OCI-M2 (cell line): ENCODE measurements at regions not wholly inside any gene's neighbourhood (a gene's known extent, or its start where the extent isn't known, plus 50 kb on each side); places are given as distances from the start of the nearest gene placed in this dataset.
"Not testable (repeated sequence)": the region's sequence is repeated elsewhere in the genome, so short reads cannot be mapped to it uniquely, and the experiment has no call there.

ENCODE experiments used
- DNase-seq: peaks from one replicate; lab custom pipeline; 2025; ENCODE audit not compliant: unreplicated experiment; lab: John Stamatoyannopoulos, UW

GRCh38 chr1:191460234-191460633 is 698.0 kb upstream of the RGS18 start:
- DNase-seq, result no peak

DNA sequence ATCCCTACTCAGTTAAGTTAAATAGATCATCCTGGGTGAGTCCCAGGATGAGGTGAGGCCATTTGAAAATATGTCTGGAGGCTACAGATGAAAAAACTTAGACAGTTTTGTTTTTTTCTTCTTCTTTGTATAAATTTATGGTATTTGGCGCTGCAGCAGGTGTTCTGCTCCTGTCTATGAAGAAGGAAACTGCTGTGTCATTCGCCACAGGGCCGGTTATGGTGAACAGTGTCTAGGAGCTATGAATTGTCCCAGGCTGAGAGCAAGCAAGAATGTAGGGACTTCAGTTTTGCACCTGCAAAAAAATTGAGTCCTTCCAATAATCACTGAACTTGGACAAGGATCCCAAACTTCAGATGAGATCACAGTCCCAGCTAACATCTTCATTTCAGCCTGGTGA is 674.3 kb upstream of the RGS18 start:
- no peak for DNase-seq

- DNase-seq, result no peak
Observed at GRCh38 chr1:191490303-191490702, 668.0 kb upstream of the RGS18 start.

DNA sequence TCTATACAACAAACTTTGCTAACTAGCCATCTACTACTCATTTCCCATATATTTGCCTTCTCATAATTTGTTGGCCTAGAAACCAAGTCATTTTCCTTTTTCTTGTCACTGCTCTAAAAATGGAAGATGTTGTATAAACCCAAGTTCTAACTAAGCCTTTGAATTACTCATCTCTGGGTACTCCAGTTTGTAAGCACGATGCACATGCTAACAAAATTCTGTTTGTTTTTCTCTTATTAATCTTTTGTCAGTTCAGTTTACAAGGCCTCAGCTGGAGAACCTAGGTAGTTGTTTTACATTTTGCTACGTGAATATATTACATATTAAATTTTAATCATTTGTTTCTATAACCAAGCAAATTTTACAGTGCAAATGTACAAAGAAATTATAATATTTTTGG is 663.2 kb upstream of the RGS18 start:
- no peak for DNase-seq

DNA sequence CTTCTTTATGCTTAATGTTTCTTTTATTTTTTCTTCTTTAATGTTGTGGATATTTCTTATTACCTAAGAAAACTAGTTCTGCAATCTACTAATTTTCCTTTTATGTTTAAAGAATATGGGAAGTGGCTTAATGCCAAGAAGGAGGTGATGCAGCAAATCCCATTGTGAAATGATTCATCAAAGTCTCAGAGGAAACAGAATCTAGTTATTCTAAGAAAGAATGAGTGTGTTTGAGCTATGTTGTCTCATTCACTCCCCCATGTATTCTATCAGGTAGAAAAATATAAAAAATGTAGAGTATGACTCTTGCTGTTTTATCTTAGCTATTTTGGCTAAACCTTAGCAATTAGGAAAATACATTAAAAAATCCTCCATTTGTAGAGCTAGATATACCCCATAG is 659.9 kb upstream of the RGS18 start:
- no peak for DNase-seq

- no peak for DNase-seq
Observed at GRCh38 chr1:191498825-191499224, 659.4 kb upstream of the RGS18 start.

GRCh38 chr1:191504999-191505398 is 653.3 kb upstream of the RGS18 start:
- no peak for DNase-seq

DNA sequence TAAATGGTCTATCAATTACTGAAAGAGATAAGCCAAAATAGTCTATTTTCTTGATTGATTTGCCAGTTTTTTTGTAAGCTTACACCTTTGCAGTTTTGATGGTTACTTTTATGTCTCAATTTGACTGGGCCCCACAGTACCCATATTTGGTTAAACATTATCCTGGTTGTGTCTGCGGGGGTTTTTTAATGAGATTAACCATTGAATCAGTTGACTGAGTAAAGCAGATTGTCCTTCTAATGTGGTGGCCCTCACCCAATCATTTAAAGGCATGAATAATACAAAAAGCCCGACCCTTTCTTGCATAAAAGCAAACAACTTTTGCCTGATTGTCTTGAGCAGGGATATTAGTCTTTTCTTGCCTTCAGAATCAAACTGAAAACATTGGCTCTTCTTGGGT is 650.0 kb upstream of the RGS18 start:
- no peak for DNase-seq

DNA sequence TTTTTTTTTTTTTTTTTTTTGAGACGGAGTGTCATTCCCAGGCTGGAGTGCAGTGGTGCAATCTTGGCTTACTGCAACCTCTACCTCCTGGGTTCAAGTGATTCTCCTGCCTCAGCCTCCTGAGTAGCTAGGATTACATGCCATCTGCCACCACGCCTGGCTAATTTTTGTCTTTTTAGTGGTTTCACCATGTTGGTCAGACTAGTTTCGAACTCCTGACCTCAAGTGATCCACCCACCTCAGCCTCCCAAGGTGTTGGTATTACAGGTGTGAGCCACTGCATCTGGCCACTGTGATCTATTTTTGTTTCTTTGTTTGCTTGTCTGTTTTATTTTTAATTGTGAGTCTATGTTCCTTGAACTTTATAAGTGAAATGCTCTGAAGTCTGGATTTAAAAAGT is 646.8 kb upstream of the RGS18 start:
- DNase-seq, result not testable (repeated sequence)

DNA sequence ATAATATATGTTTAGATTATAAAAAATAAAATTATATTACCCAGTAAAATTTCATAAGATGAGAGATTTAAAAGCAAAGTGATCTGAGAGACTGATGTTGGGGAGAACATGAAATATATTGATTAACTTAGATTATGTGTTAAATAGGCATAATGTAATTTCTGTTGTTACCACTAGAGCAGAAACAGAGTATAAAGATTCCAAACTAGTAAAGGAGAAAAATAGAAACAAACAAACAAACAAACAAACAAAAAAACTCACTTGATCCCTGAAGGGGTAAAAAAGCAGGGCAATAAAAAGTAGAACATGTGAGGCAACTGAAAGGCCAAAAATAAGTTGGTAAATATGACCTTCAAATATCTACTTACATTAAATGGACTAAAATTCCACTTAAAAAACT is 640.4 kb upstream of the RGS18 start:
- DNase-seq, result no peak

DNA sequence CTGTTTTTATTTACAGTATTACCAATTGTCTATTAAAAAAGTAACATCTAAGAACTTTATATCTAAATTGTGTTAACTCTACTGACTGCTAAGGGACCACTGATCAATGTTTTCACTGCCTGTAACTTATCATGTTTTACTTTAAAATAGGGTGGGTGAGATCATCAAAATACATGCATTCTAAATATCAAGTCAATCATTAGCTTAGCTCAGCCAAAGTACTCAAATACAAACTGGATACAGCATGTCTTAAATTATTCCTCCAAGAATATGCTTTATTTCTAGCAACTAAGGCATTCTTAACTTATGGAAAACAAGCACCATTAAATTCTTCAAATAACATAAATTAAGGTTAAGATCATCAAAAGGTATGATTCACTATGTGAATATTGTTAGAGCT is 638.7 kb upstream of the RGS18 start:
- no peak for DNase-seq

DNA sequence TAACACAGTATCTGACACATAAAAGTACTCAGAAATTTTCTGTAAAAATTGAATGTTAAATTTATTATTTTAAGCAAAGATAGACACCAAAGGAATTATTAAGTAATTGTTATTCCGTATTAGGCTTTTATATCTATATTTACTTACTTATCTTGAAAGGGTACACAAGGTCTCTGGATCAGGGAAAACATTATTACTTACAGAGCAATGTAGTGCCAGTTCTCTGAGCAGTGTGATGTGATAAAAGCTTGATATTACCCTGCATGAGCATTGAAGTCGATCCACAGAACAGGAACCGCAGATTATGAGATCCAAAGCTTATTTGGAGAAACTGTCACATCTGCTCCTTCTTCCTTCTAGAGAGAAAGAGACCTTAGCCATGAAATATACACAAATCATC is 637.9 kb upstream of the RGS18 start:
- DNase-seq, result no peak

DNA sequence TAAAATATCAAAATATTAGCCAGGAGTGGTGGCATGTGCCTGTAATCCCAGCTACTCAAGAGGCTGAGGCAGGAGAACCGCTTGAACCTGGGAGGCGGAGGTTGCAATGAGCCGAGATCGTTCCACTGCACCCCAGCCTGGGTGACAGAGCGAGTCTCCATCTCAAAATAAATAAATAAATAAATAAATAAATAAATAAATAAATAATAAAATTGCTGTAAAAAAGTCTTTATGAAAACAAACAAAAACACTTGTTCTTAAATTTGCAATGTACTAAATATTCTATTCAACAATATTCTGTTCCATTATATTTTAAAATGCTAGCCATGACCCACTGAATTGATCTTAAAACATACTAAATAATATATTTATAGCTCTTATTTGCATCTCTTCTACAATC is 632.3 kb upstream of the RGS18 start:
- not testable (repeated sequence) for DNase-seq

DNA sequence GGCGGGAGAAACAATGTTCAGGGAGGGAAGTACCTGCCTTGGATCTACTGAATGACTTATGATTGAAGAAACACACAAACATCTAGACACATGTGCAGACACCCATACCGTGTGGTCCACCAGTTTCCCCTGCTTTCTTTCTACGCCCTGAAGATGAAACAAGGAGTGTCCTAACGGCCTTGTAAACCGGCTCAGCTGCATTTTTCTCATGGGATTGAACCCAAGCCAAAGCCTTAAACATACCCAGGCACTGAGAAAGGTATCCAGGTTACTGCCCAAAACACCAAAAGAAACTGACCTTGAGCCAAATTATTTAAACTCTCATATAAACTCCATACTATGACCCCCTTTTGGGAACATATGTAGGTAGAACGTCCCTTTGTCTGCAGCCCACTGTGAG is 630.0 kb upstream of the RGS18 start:
- DNase-seq, result no peak

DNA sequence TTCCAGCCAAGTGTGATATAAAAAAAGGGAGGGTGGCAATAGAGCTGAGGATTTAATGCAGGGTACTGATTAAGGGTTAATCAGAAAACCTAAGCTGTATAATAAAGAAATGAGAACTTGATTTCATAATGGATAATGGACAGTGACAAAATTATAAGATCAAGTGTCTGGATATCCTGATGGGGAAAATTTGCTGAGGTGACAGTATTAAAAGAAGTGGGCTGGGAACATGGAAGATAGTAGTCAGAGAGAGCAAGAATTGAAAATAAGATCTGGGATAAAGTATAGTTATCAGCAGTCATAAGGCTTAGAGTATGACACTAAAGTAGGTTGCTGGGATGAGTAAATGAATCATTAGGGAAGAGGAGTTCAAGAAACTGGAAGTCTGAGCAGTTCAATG is 627.3 kb upstream of the RGS18 start:
- no peak for DNase-seq

DNA sequence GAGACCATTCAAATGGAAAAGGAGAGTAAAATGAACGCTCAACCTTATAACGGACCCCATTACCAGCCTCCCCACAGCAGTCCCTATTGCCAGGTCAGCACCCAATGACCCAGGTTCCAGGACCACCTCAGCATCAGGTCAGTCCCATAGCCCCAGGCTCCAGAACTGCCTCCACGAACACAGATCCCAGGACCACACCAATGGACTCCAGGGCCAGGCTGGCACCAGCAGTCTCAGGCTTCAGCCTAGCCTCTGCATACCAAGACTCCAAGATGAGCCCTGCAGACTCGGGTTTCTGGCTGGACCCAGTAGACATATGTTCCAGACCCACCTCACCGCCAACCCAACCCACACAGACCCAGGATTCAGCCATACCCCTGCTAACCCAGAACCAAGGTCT is 625.0 kb upstream of the RGS18 start:
- DNase-seq, result no peak

DNA sequence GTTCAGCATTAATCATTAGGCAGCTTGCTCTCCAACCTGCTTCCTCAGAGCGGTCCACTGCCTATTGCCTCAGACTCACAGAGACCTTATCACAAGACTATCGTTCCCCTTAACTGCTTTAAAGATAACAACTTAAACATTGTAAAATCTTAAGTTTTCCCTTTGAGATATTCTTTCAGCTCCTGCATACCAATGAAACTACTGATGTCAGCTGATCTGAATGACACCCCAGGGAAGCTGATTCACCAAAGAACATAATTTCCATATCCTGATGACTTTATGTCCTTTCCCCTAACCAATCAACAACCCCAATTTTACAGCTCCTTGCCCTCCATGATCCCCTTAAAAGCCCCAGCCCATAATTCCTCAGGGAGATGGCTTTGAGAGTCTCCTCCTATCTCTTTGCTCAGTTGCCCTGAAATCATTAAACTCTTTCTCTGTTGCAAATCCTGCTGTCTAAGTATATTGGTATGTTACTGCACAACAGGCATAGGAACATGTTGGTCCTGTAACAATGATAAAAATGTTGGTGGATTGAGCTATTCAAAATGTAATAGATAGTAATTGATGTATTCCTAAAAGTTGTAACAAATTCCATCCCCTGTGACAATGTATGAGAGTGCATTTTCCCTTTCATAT is 621.4 kb upstream of the RGS18 start:
- no peak for DNase-seq

DNA sequence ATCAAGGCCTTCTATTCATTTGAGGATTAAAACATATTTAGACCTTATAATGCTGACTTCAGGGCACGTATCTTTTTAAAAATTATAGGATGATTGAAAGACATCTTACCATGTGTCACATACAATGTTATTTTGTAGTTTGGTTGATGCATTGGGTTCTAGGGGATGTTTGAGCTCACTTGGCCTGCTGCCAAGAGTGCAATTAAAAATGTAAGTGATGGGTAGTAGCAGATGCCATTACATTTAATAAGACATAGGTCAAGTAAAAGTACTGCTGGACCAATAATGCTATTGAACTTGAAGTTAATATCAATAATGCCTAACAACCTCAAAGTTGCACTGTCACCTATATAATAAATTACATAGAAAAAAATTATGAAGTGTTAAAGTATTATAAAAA is 616.5 kb upstream of the RGS18 start:
- no peak for DNase-seq

DNA sequence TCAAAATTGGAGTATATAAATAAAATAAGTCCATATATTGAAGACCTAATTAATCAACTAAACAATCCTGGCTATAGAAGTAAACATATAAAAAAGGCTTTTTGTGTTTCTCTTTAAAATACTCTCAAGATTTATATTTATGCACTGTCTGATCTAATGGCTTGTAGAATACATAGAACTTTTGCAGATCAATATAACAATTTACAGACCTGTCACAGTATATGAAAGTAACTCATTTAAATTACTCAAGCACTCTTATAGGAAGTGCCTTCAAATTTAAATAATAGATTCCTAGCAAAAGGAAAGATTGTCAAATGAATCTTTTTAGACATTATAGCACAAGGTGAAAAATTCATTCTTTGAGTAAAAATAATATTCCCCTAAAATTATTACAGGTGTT is 615.8 kb upstream of the RGS18 start:
- DNase-seq, result no peak

DNA sequence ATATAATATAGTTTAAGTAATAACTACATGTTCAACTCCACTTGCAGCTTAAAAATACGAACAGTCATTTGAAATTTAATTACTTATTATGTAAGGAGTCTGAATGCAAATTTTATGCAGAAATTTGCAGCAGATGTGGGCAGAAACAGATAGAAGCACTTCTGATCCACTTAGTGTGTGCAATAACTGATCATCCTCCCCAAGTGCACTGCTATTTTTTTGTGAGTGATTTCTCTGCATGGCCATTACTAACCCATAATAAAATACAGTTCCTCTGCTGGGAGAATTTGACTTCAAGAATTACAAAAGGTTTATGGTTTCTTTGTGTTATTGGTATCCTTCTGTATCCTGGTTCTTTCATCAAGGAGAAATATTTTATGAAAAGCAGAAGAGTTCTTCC is 611.5 kb upstream of the RGS18 start:
- DNase-seq, result no peak

DNA sequence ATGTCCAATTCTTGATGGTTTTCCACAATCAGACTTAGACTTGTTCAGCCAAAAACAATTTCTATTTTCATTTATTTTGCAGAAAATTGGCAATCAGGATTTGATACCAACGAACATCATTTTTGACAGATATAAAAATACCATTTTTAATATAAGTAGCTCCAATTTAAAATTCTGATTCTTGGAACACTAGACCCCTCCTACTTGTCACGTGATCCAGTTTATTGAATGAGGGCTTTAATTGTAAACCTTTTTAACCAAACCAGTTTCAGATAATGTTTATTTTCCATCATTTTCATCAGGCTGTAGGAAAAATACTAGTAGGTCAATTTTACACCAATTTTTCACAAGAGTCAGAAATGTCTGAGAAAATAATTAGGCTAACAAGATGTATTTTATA is 607.2 kb upstream of the RGS18 start:
- DNase-seq, result no peak

DNA sequence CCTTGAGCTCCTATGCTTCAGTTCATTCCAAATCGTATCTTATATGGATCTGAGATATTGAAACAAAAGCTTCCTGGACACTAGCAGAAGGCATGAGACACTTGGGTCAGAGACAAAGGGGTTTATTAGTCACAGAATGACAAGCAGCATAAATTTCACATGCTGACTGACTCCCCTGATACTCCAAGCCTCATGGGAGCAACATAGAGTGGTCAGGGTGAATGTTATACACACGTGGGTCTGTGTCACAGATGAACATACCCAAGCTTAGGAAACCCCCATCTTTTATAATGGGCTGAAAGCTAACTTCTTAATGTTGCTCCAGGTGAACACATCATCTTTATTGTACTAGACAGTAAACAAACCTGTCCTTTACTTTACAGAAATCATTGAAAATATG is 599.9 kb upstream of the RGS18 start:
- no peak for DNase-seq

DNA sequence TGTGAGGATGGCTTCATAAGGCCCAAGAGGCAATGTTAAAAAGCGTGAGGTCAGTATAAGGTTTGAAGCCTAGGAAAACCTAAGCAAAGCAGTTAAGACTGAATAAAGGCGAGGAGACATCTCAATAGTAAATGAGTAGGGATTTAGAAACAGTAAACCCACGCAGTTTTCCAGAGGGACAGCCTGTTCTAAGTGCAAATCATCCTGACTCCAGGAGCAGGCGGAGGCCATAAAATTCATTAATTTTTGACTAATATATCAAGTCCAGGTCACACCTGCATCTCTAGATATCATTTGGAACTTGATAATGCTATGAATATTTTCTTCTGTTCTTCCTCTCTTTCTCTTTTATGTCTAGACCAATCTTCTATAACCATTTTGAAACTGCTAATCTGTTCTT is 597.0 kb upstream of the RGS18 start:
- no peak for DNase-seq

DNA sequence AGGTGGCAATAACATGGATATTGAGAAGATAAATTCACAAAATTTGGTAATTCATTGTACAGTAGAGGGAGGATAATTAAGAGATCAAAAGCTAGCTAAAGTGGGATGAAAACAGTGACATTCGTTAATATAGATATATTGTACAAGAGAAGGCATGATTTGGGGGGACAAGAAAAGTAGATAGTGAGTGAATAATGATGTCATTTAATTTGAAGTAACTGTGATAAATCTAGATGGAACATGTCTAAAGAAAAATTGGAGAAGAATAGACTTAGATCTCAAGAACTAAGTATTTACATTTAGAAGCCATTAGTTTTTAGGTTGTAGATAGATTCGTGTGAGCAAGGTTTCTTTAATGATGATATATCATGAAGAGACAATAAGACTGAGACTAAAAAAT is 594.0 kb upstream of the RGS18 start:
- no peak for DNase-seq
